Transverse colon (tissue), 4 donors: ENCODE measurements at regions not wholly inside any gene's neighbourhood (a gene's known extent, or its start where the extent isn't known, plus 50 kb on each side); places are given as distances from the start of the nearest gene placed in this dataset.
A peak's percentile ranks its signal among the peaks of the same experiment; 100 is the strongest.

Experiments used
- DNase-seq: peaks from one replicate; pipeline ENCODE4 v3.0.0-alpha.2; 2019
- H3K27ac ChIP-seq, 4 donors: fragments of 200-600 bp; sonication (generic); 2 replicates each; pipeline ENCODE4 v1.5.1; 2016 to 2018; ENCODE audit warnings: inconsistent platforms in 4 of 4
- H3K27me3 ChIP-seq: fragments of 200-600 bp; sonication (generic); 2 replicates; pipeline ENCODE4 v1.5.1; 2017; ENCODE audit warnings: inconsistent platforms
- H3K36me3 ChIP-seq, 4 donors: fragments of 200-600 bp; sonication (generic); 2 replicates each; pipeline ENCODE4 v1.5.1; 2017 to 2019; ENCODE audit warnings: inconsistent platforms in 4 of 4
- H3K4me1 ChIP-seq, 4 donors: fragments of 200-600 bp; sonication (generic); 2 replicates each; pipeline ENCODE4 v1.5.1; 2017 to 2020; ENCODE audit warnings: inconsistent platforms in 4 of 4
- H3K4me3 ChIP-seq, 4 donors: fragments of 200-600 bp; sonication (generic); 1 replicate in 1 of 4; 2 replicates in 3 of 4; pipeline versions ENCODE4 v1.5.1 to v1.6.1; 2017 to 2019; ENCODE audit warnings: inconsistent platforms in 4 of 4
- H3K9me3 ChIP-seq, 2 donors: fragments of 200-600 bp; sonication (generic); 2 replicates each; pipeline ENCODE4 v1.5.1; 2017 to 2019; ENCODE audit warnings: inconsistent platforms in 2 of 2
- EP300 ChIP-seq: sonication (generic); formaldehyde crosslinking; IDR thresholded peaks from one replicate; pipeline ENCODE4 v1.6.1; 2017; ENCODE audit warnings: antibody characterized with exemption, low read depth
- POLR2A ChIP-seq: fragments of 450-650 bp; IDR thresholded peaks from one replicate; pipeline ENCODE4 v1.6.1; 2016; ENCODE audit warnings: antibody characterized with exemption, mild to moderate bottlenecking, moderate library complexity
- POLR2AphosphoS5 ChIP-seq, 3 donors: sonication (generic); formaldehyde crosslinking; IDR thresholded peaks; one replicate each; pipeline ENCODE4 v1.6.1; 2016; ENCODE audit warnings: antibody characterized with exemption in 3 of 3
- WGBS, 2 donors: methylation state at CpG; one replicate each; pipeline ENCODE4 v1.1.5; 2018; ENCODE audit warnings: low coverage in 1 of 2; 5-methylcytosine and 5-hydroxymethylcytosine counted together
- in situ Hi-C, 4 donors: fragments of 200-750 bp; cut with MboI; loops; one replicate each; pipeline versions ENCODE4 v1.15.0 to v1.15.1; 2017; ENCODE audit warnings: low sequenced_read_pairs in 3 of 4, low pct_ligation_motif_present in 1 of 4, low pct_unique_long_range_greater_than_20kb in 1 of 4
- intact Hi-C: fragments of 100-400 bp; cut with DNase I; formaldehyde crosslinking; loops from one replicate; pipeline ENCODE4 v1.15.1; 2023; ENCODE audit warnings: low total_unique reads
- TF ChIP-seq, protein P1 (sequence below), 5 experiments: fragments of 200-600 bp in 3 of 5; fragments of 450-650 bp in 2 of 5; sonication (generic) in 3 of 5; IDR thresholded peaks; 1 replicate in 2 of 5; 2 replicates in 3 of 5; pipeline ENCODE4 v1.5.1; 2016 to 2017; ENCODE audit warnings: antibody characterized with exemption in 5 of 5, inconsistent platforms in 3 of 5, mild to moderate bottlenecking in 2 of 5, moderate library complexity in 1 of 5

DNA sequence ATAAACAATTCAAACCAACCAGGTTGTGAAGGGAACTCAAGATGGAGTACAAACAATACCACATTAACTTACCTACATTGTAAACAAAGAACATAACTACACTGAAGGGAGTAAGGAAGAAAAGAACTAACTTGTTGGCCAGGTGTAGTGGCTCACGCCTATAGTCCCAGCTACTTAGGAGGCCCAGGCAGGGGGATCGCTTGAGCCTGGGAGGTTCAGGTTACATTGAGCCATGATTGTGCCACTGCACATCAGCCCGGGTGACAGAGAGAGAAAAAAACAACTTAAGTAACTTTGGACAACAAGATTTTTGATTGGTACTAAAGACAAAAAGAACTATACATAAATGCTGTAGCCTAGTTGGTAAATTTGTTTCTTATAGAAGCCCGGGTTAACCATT is 68.8 kb downstream of the TRIL start:
- no peak overlapping the region for H3K27ac ChIP-seq
- peaks cover 14% of the 10 kb centered on the region for H3K27me3 ChIP-seq
- TF ChIP-seq POLR2A (no peak), EP300 (no peak)
- H3K36me3 ChIP-seq = no peaks in the 10 kb centered on the region
- intact Hi-C loops (no loop called here), in situ Hi-C loops (no loop called here)
- H3K4me1 ChIP-seq = no peaks in the 10 kb centered on the region
- no peaks in the 10 kb centered on the region for H3K9me3 ChIP-seq
- no peak for DNase-seq
- no peak overlapping the region for H3K4me3 ChIP-seq
- 70 to 83% methylated on average over 3 to 4 of the region's 4 CpGs for WGBS, 2 donors

DNA sequence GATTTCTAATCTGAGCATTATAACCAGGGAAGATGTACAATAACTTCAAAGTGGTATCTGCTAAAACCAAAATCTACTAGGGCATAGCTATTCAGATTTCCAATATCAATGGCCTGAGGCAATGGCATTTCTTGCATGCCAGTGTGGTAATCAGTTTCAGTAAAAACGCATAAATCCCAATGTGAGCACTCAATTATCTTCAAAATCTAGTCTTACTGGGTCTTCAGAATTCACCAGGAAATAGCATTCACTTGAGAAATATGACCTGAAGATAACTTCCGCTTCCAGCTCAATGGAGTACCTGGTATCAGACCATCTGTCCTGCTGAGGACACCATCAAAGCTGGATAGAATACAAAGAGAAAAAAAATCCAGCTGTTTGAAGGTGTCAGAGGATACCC is 72.4 kb downstream of the TRIL start:
- TF ChIP-seq POLR2A (no peak), EP300 (no peak), POLR2AphosphoS5 (IDR thresholded peaks at IDR 0.05) (no peak)
- TF ChIP-seq, protein P1, sequence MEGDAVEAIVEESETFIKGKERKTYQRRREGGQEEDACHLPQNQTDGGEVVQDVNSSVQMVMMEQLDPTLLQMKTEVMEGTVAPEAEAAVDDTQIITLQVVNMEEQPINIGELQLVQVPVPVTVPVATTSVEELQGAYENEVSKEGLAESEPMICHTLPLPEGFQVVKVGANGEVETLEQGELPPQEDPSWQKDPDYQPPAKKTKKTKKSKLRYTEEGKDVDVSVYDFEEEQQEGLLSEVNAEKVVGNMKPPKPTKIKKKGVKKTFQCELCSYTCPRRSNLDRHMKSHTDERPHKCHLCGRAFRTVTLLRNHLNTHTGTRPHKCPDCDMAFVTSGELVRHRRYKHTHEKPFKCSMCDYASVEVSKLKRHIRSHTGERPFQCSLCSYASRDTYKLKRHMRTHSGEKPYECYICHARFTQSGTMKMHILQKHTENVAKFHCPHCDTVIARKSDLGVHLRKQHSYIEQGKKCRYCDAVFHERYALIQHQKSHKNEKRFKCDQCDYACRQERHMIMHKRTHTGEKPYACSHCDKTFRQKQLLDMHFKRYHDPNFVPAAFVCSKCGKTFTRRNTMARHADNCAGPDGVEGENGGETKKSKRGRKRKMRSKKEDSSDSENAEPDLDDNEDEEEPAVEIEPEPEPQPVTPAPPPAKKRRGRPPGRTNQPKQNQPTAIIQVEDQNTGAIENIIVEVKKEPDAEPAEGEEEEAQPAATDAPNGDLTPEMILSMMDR (IDR thresholded peaks at IDR 0.05) = no peak
- intact Hi-C loops (no loop called here), in situ Hi-C loops (no loop called here)

DNA sequence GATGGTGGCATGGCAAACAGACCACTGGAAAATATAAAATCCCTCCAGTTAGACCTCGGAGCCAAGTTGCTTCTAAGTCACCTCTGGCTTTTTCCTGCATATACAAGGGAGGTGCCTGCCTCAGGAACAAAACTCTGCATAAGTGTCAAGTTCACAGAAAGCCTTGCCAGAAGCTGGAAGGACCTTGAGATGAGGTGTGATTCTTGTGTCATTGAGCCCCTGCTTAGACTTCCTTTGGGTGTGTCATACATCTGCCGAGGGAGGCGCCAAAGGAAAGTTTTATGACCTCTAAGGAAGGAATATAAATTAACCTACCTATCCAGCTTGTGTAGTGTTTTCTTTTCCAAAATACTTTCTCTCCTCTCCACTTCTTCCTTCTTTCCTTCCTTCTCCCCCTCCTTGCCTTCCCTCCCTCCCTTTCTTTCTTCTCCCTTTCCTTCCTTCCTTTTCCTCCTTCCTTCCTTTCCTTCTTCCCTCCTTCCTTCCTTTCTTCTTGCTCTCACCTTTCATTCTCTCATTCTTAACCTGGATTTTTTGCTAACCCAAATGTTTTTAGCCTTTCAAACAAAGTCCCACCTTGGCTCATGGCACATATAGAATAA is 75.2 kb downstream of the TRIL start:
- in situ Hi-C loops (no loop called here), intact Hi-C loops (no loop called here)
- Histone ChIP-seq H3K4me1 (no peaks in the 10 kb centered on the region), H3K27me3 (peaks cover 19% of the 10 kb centered on the region), H3K4me3 (no peak overlapping the region), H3K36me3 (no peaks in the 10 kb centered on the region), H3K27ac (no peak overlapping the region), H3K9me3 (no peaks in the 10 kb centered on the region)
- peak; percentile 11 for DNase-seq
- no peak for TF ChIP-seq POLR2A
- TF ChIP-seq EP300 = no peak
- TF ChIP-seq POLR2AphosphoS5 (IDR thresholded peaks at IDR 0.05) = no peak
- TF ChIP-seq, protein P1 (IDR thresholded peaks at IDR 0.05) = no peak
- WGBS, 2 donors = 50 to 64% methylated on average over 1 to 3 of the region's 3 CpGs

More for the DNA sequence above, 72.4 kb downstream of the TRIL start:
- Histone ChIP-seq H3K9me3 (no peaks in the 10 kb centered on the region), H3K27ac (no peak overlapping the region), H3K4me3 (no peak overlapping the region), H3K4me1 (no peaks in the 10 kb centered on the region), H3K36me3 (no peaks in the 10 kb centered on the region), H3K27me3 (peaks cover 19% of the 10 kb centered on the region)
- 80 to 93% methylated on average over 2 of the region's 2 CpGs for WGBS, 2 donors
- no peak for DNase-seq

DNA sequence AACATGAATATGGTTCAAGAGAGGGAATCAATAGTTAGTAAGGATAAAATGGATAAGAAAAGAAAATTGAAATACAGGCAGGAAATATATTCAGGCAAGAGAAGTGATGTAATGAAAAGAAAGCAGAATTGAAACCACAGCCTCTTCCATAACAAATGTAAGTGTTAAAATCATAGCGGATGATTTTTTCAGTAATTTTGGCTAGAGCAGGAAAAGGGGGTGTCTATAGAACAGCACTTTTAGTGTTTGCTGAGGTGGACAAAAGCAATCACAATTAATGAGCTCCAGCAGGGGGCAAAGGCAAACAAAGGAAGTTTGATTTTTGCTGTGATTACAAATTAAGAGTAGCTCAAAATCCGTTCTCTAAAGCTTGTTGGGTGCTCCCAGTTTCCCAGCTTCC is 79.0 kb downstream of the TRIL start:
- no peak for TF ChIP-seq POLR2A
- TF ChIP-seq EP300 = no peak
- TF ChIP-seq, protein P1 (IDR thresholded peaks at IDR 0.05) = no peak
- no peak for TF ChIP-seq POLR2AphosphoS5 (IDR thresholded peaks at IDR 0.05)
- no peaks in the 10 kb centered on the region for H3K36me3 ChIP-seq
- peaks cover 5% of the 10 kb centered on the region for H3K27me3 ChIP-seq
- no peaks in the 10 kb centered on the region for H3K4me1 ChIP-seq
- no peaks in the 10 kb centered on the region for H3K9me3 ChIP-seq
- no peak overlapping the region for H3K4me3 ChIP-seq
- H3K27ac ChIP-seq = no peak overlapping the region
- DNase-seq = no peak
- 48 to 51% methylated on average over 2 of the region's 2 CpGs for WGBS, 2 donors
- in situ Hi-C loops (no loop called here), intact Hi-C loops (no loop called here)

DNA sequence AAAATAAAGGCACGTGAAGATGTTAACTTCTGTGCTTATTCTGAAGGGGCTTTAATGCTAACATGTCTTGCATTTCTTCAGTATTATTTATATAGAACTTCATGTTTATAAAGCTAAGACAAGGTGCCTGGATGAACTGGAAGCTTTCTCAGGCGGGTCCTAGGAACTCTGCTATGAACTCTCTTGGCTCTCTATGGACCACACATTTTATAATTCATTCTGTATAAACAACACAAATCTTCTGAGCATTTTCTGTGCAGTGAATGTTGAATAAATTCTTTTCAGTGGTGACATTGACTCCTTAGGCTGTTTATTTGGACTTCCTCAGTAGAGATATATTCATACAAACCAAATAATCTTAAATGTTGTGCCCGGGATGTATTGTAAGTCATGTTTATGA is 79.6 kb downstream of the TRIL start:
- H3K9me3 ChIP-seq = no peaks in the 10 kb centered on the region
- no peak overlapping the region for H3K27ac ChIP-seq
- H3K27me3 ChIP-seq = peaks cover 2% of the 10 kb centered on the region
- TF ChIP-seq POLR2A (no peak), EP300 (no peak), POLR2AphosphoS5 (IDR thresholded peaks at IDR 0.05) (no peak)
- TF ChIP-seq, protein P1 (IDR thresholded peaks at IDR 0.05) = no peak
- intact Hi-C loops = no loop called here
- no peaks in the 10 kb centered on the region for H3K4me1 ChIP-seq
- no peaks in the 10 kb centered on the region for H3K36me3 ChIP-seq
- DNase-seq = no peak
- no peak overlapping the region for H3K4me3 ChIP-seq
- 67 to 69% methylated on average over 2 to 3 of the region's 3 CpGs for WGBS, 2 donors
- in situ Hi-C loops = no loop called here
